ENCODE measurements at regions not wholly inside any gene's neighbourhood (a gene's known extent, or its start where the extent isn't known, plus 50 kb on each side); places are given as distances from the start of the nearest gene placed in this dataset.

- TF ChIP-seq POLR2A (IDR thresholded peaks at IDR 0.05) (no peak), CTCF (IDR thresholded peaks at IDR 0.05) (no peak), POLR2AphosphoS5 (IDR thresholded peaks at IDR 0.05) (no peak)
Measured at GRCh38 chr18:22325396-22325795, 92.3 kb downstream of the CTAGE1 start.
